B cell (primary cell): ENCODE measurements at regions not wholly inside any gene's neighbourhood (a gene's known extent, or its start where the extent isn't known, plus 50 kb on each side); places are given as distances from the start of the nearest gene placed in this dataset.

Experiments
- ATAC-seq: fragments of 200-7000 bp; cut with Tn5 transposase; one replicate; pipeline ENCODE4 v1.10.0; 2021; ENCODE audit warnings: low read depth, mild to moderate bottlenecking, moderate number of reproducible peaks, moderate library complexity
- CTCF ChIA-PET: fragments of 350-600 bp; sonication (Branson Sonifier 250); formaldehyde crosslinking; loops from one replicate; lab custom pipeline; 2021; ENCODE audit warnings: antibody characterized with exemption, inconsistent platforms; lab: Charles Lee
- POLR2A ChIA-PET: fragments of 350-600 bp; sonication (Branson Sonifier 250); formaldehyde crosslinking; loops from one replicate; lab custom pipeline; 2021; ENCODE audit warnings: antibody characterized with exemption; lab: Charles Lee
- DNase-seq: peaks from one replicate; pipeline ENCODE4 v3.0.0; 2013
- H2AFZ ChIP-seq: 2 replicates; pipeline ENCODE4 v1.6.1; 2012; ENCODE audit warnings: mild to moderate bottlenecking, low read depth, low read length; ENCODE audit not compliant: insufficient read depth, poor library complexity, severe bottlenecking
- H3K27ac ChIP-seq, 2 donors: 1 replicate in 1 of 2; 2 replicates in 1 of 2; pipeline ENCODE4 v1.5.1; 2012 to 2013; ENCODE audit warnings: low read length in 2 of 2, mild to moderate bottlenecking in 2 of 2, moderate library complexity in 1 of 2
- H3K27me3 ChIP-seq, 4 experiments: fragments of 200-600 bp in 1 of 4; sonication (generic) in 1 of 4; replicated peaks in 1 of 4; 1 replicate in 2 of 4; 2 replicates in 2 of 4; pipeline versions ENCODE4 v1.6.1 to v1.7.0; 2013 to 2016; ENCODE audit warnings: low read length in 3 of 4, mild to moderate bottlenecking in 2 of 4, mixed read lengths in 1 of 4, moderate library complexity in 1 of 4; ENCODE audit not compliant: insufficient read depth in 4 of 4, control insufficient read depth in 3 of 4; ENCODE audit errors: control extremely low read depth in 1 of 4
- H3K36me3 ChIP-seq, 2 experiments: replicated peaks in 1 of 2; 1 replicate in 1 of 2; 2 replicates in 1 of 2; pipeline versions ENCODE4 v1.6.1 to v1.7.1; 2013; ENCODE audit warnings: low read length in 1 of 2; ENCODE audit not compliant: insufficient read depth in 2 of 2, control insufficient read depth in 1 of 2; ENCODE audit errors: control extremely low read depth in 1 of 2, extremely low read depth in 1 of 2
- H3K4me1 ChIP-seq, 2 donors: fragments of 200-600 bp in 1 of 2; sonication (generic) in 1 of 2; 1 replicate in 1 of 2; 2 replicates in 1 of 2; pipeline versions ENCODE4 v1.5.1 to v1.6.1; 2013 to 2017; ENCODE audit warnings: low read length in 2 of 2; ENCODE audit not compliant: control insufficient read depth in 2 of 2, insufficient read depth in 2 of 2
- H3K4me2 ChIP-seq: replicated peaks from 2 replicates; pipeline ENCODE3; 2012; ENCODE audit warnings: mild to moderate bottlenecking, low read depth, low read length; ENCODE audit not compliant: poor library complexity, severe bottlenecking
- H3K4me3 ChIP-seq, 5 experiments: fragments of 200-600 bp in 1 of 5; sonication (generic) in 1 of 5; 1 replicate in 3 of 5; 2 replicates in 2 of 5; pipeline versions ENCODE4 v1.5.1 to v1.7.0; 2011 to 2016; ENCODE audit warnings: low read length in 4 of 5, mild to moderate bottlenecking in 4 of 5, low read depth in 2 of 5, control low read depth in 1 of 5, moderate library complexity in 1 of 5; ENCODE audit not compliant: insufficient read depth in 1 of 5; ENCODE audit errors: control extremely low read depth in 1 of 5, extremely low read depth in 1 of 5
- H3K79me2 ChIP-seq: fragments of 200-600 bp; sonication (generic); one replicate; pipeline ENCODE4 v1.6.0; 2016; ENCODE audit warnings: low read length; ENCODE audit not compliant: control insufficient read depth, insufficient read depth
- H3K9ac ChIP-seq: fragments of 200-600 bp; sonication (generic); 2 replicates; pipeline ENCODE4 v1.6.1; 2017; ENCODE audit warnings: mild to moderate bottlenecking, low read length, moderate library complexity
- H3K9me3 ChIP-seq, 3 donors: one replicate each; pipeline versions ENCODE4 v1.6.1 to v1.7.1; 2013; ENCODE audit warnings: low read length in 2 of 3; ENCODE audit not compliant: control insufficient read depth in 2 of 3, insufficient read depth in 1 of 3; ENCODE audit errors: control extremely low read depth in 1 of 3
- H4K20me1 ChIP-seq: 2 replicates; pipeline ENCODE4 v1.6.0; 2012; ENCODE audit warnings: mild to moderate bottlenecking, low read length; ENCODE audit not compliant: insufficient read depth, control insufficient read depth, poor library complexity, severe bottlenecking
- H3K27ac Mint-ChIP-seq: one replicate; pipeline ENCODE4 v1.8.0; 2021; ENCODE audit warnings: mixed read lengths
- H3K27me3 Mint-ChIP-seq: one replicate; pipeline ENCODE4 v1.8.0; 2021; ENCODE audit warnings: mixed read lengths
- H3K4me1 Mint-ChIP-seq: one replicate; pipeline ENCODE4 v1.8.0; 2021; ENCODE audit warnings: mixed read lengths
- H3K4me3 Mint-ChIP-seq: one replicate; pipeline ENCODE4 v1.8.0; 2021; ENCODE audit warnings: mixed read lengths
- H3K9me3 Mint-ChIP-seq: one replicate; pipeline ENCODE4 v1.8.0; 2022; ENCODE audit warnings: mixed read lengths; ENCODE audit not compliant: insufficient read depth
- EZH2 ChIP-seq: IDR thresholded peaks from 2 replicates; pipeline ENCODE4 v1.6.1; 2012; ENCODE audit warnings: borderline replicate concordance, low read depth, mild to moderate bottlenecking, moderate library complexity, low read length; ENCODE audit not compliant: insufficient read depth, poor library complexity, severe bottlenecking
- WGBS: methylation state at CpG from one replicate; pipeline ENCODE4 v1.1.5; 2013; ENCODE audit warnings: missing lambda C conversion rate; ENCODE audit not compliant: insufficient coverage; 5-methylcytosine and 5-hydroxymethylcytosine counted together
- intact Hi-C: fragments of 100-400 bp; cut with micrococcal nuclease; formaldehyde crosslinking; loops from one replicate; pipeline ENCODE4 v1.10.0; 2022
- TF ChIP-seq, protein P1 (sequence below): fragments of 200-600 bp; IDR thresholded peaks from one replicate; pipeline ENCODE4 v1.8.0; 2022; ENCODE audit warnings: antibody characterized with exemption, mild to moderate bottlenecking

DNA sequence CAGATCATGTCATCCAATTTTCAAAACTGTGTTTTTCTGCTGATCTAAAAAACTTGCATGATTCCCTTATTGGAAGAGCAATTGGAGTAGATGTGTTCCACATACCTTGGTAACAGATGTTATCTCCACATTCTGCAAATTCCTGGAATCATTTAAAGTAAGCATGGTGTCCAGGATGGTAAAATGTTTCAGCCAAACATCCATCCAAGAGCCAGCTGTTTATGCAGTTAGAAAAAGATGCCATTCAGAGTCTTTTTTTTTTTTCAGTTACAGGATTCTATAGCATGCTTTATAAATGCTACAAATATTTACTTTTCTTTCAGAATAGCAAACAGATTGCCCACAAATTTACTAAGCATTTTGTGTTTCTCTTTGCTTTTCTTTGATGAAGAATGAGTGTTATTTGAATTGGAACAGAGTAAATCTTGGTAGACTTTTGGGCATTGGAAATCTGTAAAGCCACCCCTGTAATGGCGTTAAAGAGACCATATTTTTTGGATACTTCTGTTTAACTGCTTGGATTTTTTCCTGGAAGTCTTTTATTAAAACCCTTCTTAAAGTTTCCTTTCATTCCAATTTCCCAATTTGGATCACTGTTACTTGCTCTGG, 149.8 kb downstream of the GNAT3 start:
- Mint-ChIP-seq H3K27me3 (no peaks in the 10 kb centered on the region), H3K9me3 (peaks cover 2% of the 10 kb centered on the region), H3K4me1 (no peaks in the 10 kb centered on the region), H3K27ac (no peak overlapping the region), H3K4me3 (no peak overlapping the region)
- ChIA-PET CTCF (no interaction called here), POLR2A (no interaction called here)
- Histone ChIP-seq H4K20me1 (no peaks in the 10 kb centered on the region), H3K9ac (no peak overlapping the region), H2AFZ (no peak overlapping the region), H3K4me1 (no peaks in the 10 kb centered on the region), H3K36me3 (no peaks in the 10 kb centered on the region), H3K27ac (no peak overlapping the region), H3K4me3 (no peak overlapping the region), H3K27me3 (no peaks in the 10 kb centered on the region), H3K9me3 (peaks cover 0 to 4% (median 0%) of the 10 kb centered on the region in 3 donors), H3K79me2 (no peaks in the 10 kb centered on the region), H3K4me2 (no peak overlapping the region)
- ATAC-seq (no peak), DNase-seq (no peak)
- TF ChIP-seq, protein P1, sequence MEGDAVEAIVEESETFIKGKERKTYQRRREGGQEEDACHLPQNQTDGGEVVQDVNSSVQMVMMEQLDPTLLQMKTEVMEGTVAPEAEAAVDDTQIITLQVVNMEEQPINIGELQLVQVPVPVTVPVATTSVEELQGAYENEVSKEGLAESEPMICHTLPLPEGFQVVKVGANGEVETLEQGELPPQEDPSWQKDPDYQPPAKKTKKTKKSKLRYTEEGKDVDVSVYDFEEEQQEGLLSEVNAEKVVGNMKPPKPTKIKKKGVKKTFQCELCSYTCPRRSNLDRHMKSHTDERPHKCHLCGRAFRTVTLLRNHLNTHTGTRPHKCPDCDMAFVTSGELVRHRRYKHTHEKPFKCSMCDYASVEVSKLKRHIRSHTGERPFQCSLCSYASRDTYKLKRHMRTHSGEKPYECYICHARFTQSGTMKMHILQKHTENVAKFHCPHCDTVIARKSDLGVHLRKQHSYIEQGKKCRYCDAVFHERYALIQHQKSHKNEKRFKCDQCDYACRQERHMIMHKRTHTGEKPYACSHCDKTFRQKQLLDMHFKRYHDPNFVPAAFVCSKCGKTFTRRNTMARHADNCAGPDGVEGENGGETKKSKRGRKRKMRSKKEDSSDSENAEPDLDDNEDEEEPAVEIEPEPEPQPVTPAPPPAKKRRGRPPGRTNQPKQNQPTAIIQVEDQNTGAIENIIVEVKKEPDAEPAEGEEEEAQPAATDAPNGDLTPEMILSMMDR: no peak
- no peak for TF ChIP-seq EZH2
- intact Hi-C loops: no loop called here
- WGBS: no CpG with 5 or more reads among the region's 1 CpG

DNA sequence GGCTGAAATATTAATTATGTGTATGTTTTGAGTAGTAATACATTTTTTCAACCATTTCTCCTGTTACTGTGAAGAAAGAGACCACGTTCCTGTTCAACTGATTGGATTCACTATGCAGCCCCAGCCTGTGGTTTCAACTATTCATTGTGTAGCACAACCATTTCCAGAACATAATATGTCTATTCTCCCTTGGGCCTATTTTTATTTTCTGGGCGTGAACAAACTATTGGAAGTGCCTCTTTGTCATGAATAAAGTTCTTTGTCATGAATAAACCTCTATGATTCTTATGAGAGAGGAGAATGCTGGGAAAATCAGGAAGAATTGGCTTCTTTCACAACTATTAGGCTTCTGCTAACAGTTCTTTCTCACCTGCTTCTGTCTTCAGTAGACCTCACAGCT, 152.4 kb downstream of the GNAT3 start:
- CTCF ChIA-PET: no interaction called here
- Histone ChIP-seq H3K4me1 (no peaks in the 10 kb centered on the region), H2AFZ (no peak overlapping the region), H3K4me3 (no peak overlapping the region), H3K27me3 (no peaks in the 10 kb centered on the region), H3K4me2 (no peak overlapping the region), H3K9me3 (no peaks in the 10 kb centered on the region), H3K79me2 (no peaks in the 10 kb centered on the region), H4K20me1 (no peaks in the 10 kb centered on the region), H3K36me3 (no peaks in the 10 kb centered on the region), H3K27ac (no peak overlapping the region), H3K9ac (no peak overlapping the region)
- intact Hi-C loops: no loop called here
- POLR2A ChIA-PET: no interaction called here
- no peaks in the 10 kb centered on the region for H3K4me1 Mint-ChIP-seq
- no peaks in the 10 kb centered on the region for H3K27me3 Mint-ChIP-seq
- no peaks in the 10 kb centered on the region for H3K9me3 Mint-ChIP-seq
- DNase-seq (no peak), ATAC-seq (no peak)
- no CpG with 5 or more reads among the region's 2 CpGs for WGBS
- no peak overlapping the region for H3K4me3 Mint-ChIP-seq
- TF ChIP-seq, protein P1: no peak
- TF ChIP-seq EZH2: no peak
- no peak overlapping the region for H3K27ac Mint-ChIP-seq
